ENCODE measurements at regions not wholly inside any gene's neighbourhood (a gene's known extent, or its start where the extent isn't known, plus 50 kb on each side); places are given as distances from the start of the nearest gene placed in this dataset.

DNA sequence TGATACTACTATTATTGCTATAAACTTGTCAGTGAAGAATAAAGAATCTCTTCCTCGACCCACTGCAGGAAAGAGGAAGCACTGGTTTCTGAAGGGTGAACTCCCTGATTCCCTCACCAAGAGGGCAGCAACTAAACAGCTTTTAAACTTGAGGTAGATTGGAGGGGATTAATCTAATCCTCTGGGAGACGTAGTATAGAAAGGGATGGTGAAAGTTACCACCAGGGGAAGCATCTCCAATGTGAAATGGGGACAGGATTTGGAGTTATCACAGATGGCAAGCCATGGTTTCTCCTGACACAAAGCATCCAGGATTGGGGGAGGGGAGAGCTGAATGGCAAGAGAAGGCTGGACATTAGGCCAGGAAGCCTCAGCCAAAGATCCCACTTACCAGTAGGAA, 62.7 kb upstream of the PTPN13 start:
- TF ChIP-seq POLR2AphosphoS5 (IDR thresholded peaks at IDR 0.05; ENCODE audit: low read depth, low read length) (no peak), POLR2A (IDR thresholded peaks at IDR 0.05; ENCODE audit: low read depth, low read length) (no peak), PAX5 (IDR thresholded peaks at IDR 0.05; ENCODE audit: insufficient read depth, low read length, severe bottlenecking) (no peak)
